ENCODE measurements at regions not wholly inside any gene's neighbourhood (a gene's known extent, or its start where the extent isn't known, plus 50 kb on each side); places are given as distances from the start of the nearest gene placed in this dataset.

GRCh38 chr2:79453918-79454317, 58.9 kb upstream of the CTNNA2 start:
- DNase-seq (ENCODE audit: low spot score), result peak; percentile 10

- no peak for DNase-seq (ENCODE audit: low spot score)
Measured at GRCh38 chr2:79452651-79453050, 60.2 kb upstream of the CTNNA2 start.

GRCh38 chr2:79447463-79447862, 65.4 kb upstream of the CTNNA2 start:
- DNase-seq (ENCODE audit: low spot score), result no peak

GRCh38 chr2:79446313-79446712, 66.5 kb upstream of the CTNNA2 start:
- DNase-seq (ENCODE audit: low spot score), result no peak

- DNase-seq (ENCODE audit: low spot score), result no peak
Measured at GRCh38 chr2:79437433-79438267, 75.2 kb upstream of the CTNNA2 start.

GRCh38 chr2:79434362-79434761, 78.5 kb upstream of the CTNNA2 start:
- DNase-seq (ENCODE audit: low spot score), result no peak

- DNase-seq (ENCODE audit: low spot score), result no peak
Measured at GRCh38 chr2:79432731-79433146, 80.1 kb upstream of the CTNNA2 start.

- DNase-seq (ENCODE audit: low spot score), result no peak
Measured at GRCh38 chr2:79428745-79429144, 84.1 kb upstream of the CTNNA2 start.

GRCh38 chr2:79414690-79415089, 98.2 kb upstream of the CTNNA2 start:
- no peak for DNase-seq (ENCODE audit: low spot score)

GRCh38 chr2:79394485-79394859, 118.4 kb upstream of the CTNNA2 start:
- no peak for DNase-seq (ENCODE audit: low spot score)

- DNase-seq (ENCODE audit: low spot score), result no peak
Measured at GRCh38 chr2:79393806-79394484, 118.9 kb upstream of the CTNNA2 start.

- no peak for DNase-seq (ENCODE audit: low spot score)
Measured at GRCh38 chr2:79393107-79393685, 119.7 kb upstream of the CTNNA2 start.

- no peak for DNase-seq (ENCODE audit: low spot score)
Measured at GRCh38 chr2:79389481-79389880, 123.4 kb upstream of the CTNNA2 start.

- no peak for DNase-seq (ENCODE audit: low spot score)
Measured at GRCh38 chr2:79388024-79388423, 124.8 kb upstream of the CTNNA2 start.

GRCh38 chr2:79387431-79387830, 125.4 kb upstream of the CTNNA2 start:
- no peak for DNase-seq (ENCODE audit: low spot score)

GRCh38 chr2:79383681-79384080, 129.2 kb upstream of the CTNNA2 start:
- DNase-seq (ENCODE audit: low spot score), result no peak

GRCh38 chr2:79375817-79376216, 137.0 kb upstream of the CTNNA2 start:
- DNase-seq (ENCODE audit: low spot score), result no peak

GRCh38 chr2:79373358-79374130, 139.3 kb upstream of the CTNNA2 start:
- no peak for DNase-seq (ENCODE audit: low spot score)

- no peak for DNase-seq (ENCODE audit: low spot score)
Measured at GRCh38 chr2:79370976-79371538, 141.8 kb upstream of the CTNNA2 start.

- no peak for DNase-seq (ENCODE audit: low spot score)
Measured at GRCh38 chr2:79369127-79369526, 143.7 kb upstream of the CTNNA2 start.

GRCh38 chr2:79368116-79368630, 144.7 kb upstream of the CTNNA2 start:
- DNase-seq (ENCODE audit: low spot score), result no peak
